OCI-LY3 (cell line): ENCODE measurements at regions not wholly inside any gene's neighbourhood (a gene's known extent, or its start where the extent isn't known, plus 50 kb on each side); places are given as distances from the start of the nearest gene placed in this dataset.

Experiments
- H2AFZ ChIP-seq: fragments of 200-600, 300-600 bp; shearing (Covaris generic); 2 replicates; pipeline ENCODE4 v1.6.0; 2014; ENCODE audit warnings: antibody characterized with exemption, low read depth, low read length
- H3K27ac ChIP-seq: fragments of 200-600, 300-600 bp; sonication (generic); 2 replicates; pipeline ENCODE4 v1.5.1; 2014; ENCODE audit warnings: mild to moderate bottlenecking, low read length, moderate library complexity, mixed read lengths
- H3K27me3 ChIP-seq: fragments of 200-600, 300-600 bp; sonication (generic); 2 replicates; pipeline ENCODE4 v1.6.1; 2014; ENCODE audit warnings: low read depth, low read length, mixed read lengths
- H3K36me3 ChIP-seq: fragments of 200-600, 300-600 bp; sonication (generic); replicated peaks from 2 replicates; pipeline ENCODE3; 2014; ENCODE audit warnings: low read depth, low read length, mixed read lengths
- H3K4me1 ChIP-seq: fragments of 300-600, 200-600 bp; sonication (generic); 2 replicates; pipeline ENCODE4 v1.6.1; 2014; ENCODE audit warnings: low read length, mixed read lengths
- H3K4me2 ChIP-seq: fragments of 200-600, 300-600 bp; sonication (generic); 2 replicates; pipeline ENCODE4 v1.6.1; 2014; ENCODE audit warnings: low read length, mixed read lengths
- H3K4me3 ChIP-seq: fragments of 300-600, 200-600 bp; sonication (generic); 2 replicates; pipeline ENCODE4 v1.5.1; 2014; ENCODE audit warnings: antibody characterized with exemption, mild to moderate bottlenecking, low read length, moderate library complexity
- H3K79me2 ChIP-seq: fragments of 300-600, 200-600 bp; shearing (Covaris generic); 2 replicates; pipeline ENCODE4 v1.6.1; 2014; ENCODE audit warnings: mild to moderate bottlenecking, low read length, mixed read lengths
- H3K9ac ChIP-seq: fragments of 300-600, 200-600 bp; shearing (Covaris generic); 2 replicates; pipeline ENCODE4 v1.6.0; 2014; ENCODE audit warnings: mild to moderate bottlenecking, low read length, moderate library complexity
- H3K9me3 ChIP-seq: fragments of 200-600, 300-600 bp; shearing (Covaris generic); 2 replicates; pipeline ENCODE4 v1.6.1; 2014; ENCODE audit warnings: low read length, mixed read lengths; ENCODE audit not compliant: insufficient read depth
- H4K20me1 ChIP-seq: fragments of 200-600, 300-600 bp; sonication (generic); 2 replicates; pipeline ENCODE4 v1.6.1; 2016; ENCODE audit warnings: low read length, mixed read lengths; ENCODE audit not compliant: insufficient read depth
- EZH2phosphoT487 ChIP-seq: fragments of 200-600 bp; shearing (Covaris generic); IDR thresholded peaks from 2 replicates; pipeline ENCODE4 v1.6.1; 2018; ENCODE audit warnings: antibody characterized with exemption, mixed run types, low read depth
- TF ChIP-seq, protein P1 (sequence below): fragments of 200-600, 300-600 bp; sonication (generic); IDR thresholded peaks from 2 replicates; pipeline ENCODE4 v1.5.1; 2014; ENCODE audit warnings: antibody characterized with exemption, low read length, low read depth

GRCh38 chr2:217103752-217104545 lies 244.1 kb upstream of the TNP1 start:
- Histone ChIP-seq H3K27ac (no peak overlapping the region), H3K9me3 (no peaks in the 10 kb centered on the region), H3K4me1 (peaks cover 16% of the 10 kb centered on the region), H2AFZ (no peak overlapping the region), H4K20me1 (no peaks in the 10 kb centered on the region), H3K4me3 (no peak overlapping the region), H3K9ac (no peak overlapping the region), H3K79me2 (no peaks in the 10 kb centered on the region), H3K27me3 (no peaks in the 10 kb centered on the region), H3K4me2 (no peak overlapping the region), H3K36me3 (no peaks in the 10 kb centered on the region)
- no peak for TF ChIP-seq EZH2phosphoT487

DNA sequence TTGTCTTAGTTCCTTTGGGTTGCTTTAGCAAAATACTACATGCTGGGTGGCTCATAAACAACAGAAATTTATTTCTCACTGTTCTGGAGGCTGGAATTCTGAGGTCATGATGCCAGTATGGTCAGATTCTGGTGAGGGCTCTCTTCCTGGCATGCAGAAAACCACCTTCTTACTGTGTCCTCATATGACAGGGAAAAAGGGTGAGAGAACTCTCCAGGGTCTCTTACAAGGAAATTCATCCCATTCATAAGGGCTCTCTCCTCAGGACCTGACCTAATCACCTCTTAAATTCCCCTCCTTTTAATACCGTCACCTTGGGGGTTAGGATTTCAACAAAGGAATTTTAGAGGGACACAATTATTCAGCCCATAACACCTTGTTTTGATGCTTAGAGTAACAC lies 243.1 kb upstream of the TNP1 start:
- no peak overlapping the region for H3K27ac ChIP-seq
- no peak overlapping the region for H2AFZ ChIP-seq
- H3K9me3 ChIP-seq = no peaks in the 10 kb centered on the region
- H3K4me3 ChIP-seq = no peak overlapping the region
- H3K9ac ChIP-seq = no peak overlapping the region
- H3K79me2 ChIP-seq = no peaks in the 10 kb centered on the region
- no peaks in the 10 kb centered on the region for H3K36me3 ChIP-seq
- peaks cover 16% of the 10 kb centered on the region for H3K4me1 ChIP-seq
- H4K20me1 ChIP-seq = no peaks in the 10 kb centered on the region
- TF ChIP-seq, protein P1, sequence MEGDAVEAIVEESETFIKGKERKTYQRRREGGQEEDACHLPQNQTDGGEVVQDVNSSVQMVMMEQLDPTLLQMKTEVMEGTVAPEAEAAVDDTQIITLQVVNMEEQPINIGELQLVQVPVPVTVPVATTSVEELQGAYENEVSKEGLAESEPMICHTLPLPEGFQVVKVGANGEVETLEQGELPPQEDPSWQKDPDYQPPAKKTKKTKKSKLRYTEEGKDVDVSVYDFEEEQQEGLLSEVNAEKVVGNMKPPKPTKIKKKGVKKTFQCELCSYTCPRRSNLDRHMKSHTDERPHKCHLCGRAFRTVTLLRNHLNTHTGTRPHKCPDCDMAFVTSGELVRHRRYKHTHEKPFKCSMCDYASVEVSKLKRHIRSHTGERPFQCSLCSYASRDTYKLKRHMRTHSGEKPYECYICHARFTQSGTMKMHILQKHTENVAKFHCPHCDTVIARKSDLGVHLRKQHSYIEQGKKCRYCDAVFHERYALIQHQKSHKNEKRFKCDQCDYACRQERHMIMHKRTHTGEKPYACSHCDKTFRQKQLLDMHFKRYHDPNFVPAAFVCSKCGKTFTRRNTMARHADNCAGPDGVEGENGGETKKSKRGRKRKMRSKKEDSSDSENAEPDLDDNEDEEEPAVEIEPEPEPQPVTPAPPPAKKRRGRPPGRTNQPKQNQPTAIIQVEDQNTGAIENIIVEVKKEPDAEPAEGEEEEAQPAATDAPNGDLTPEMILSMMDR = no peak
- TF ChIP-seq EZH2phosphoT487 = no peak
- H3K4me2 ChIP-seq = no peak overlapping the region
- H3K27me3 ChIP-seq = no peaks in the 10 kb centered on the region

- Histone ChIP-seq H3K4me1 (peaks cover 8% of the 10 kb centered on the region; the same call in 1 of the 2 replicates), H3K9me3 (no peaks in the 10 kb centered on the region), H3K27ac (no peak overlapping the region), H3K36me3 (no peaks in the 10 kb centered on the region), H4K20me1 (no peaks in the 10 kb centered on the region), H3K9ac (no peak overlapping the region), H3K4me2 (peak overlapping the region; percentile 36), H3K79me2 (no peaks in the 10 kb centered on the region), H3K4me3 (no peak overlapping the region), H3K27me3 (no peaks in the 10 kb centered on the region), H2AFZ (no peak overlapping the region)
- TF ChIP-seq, protein P1 = no peak
- no peak for TF ChIP-seq EZH2phosphoT487
These were observed 242.1 kb upstream of the TNP1 start for GRCh38 chr2:217101972-217102371.

- Histone ChIP-seq H3K36me3 (no peaks in the 10 kb centered on the region), H4K20me1 (no peaks in the 10 kb centered on the region), H3K9ac (no peak overlapping the region), H2AFZ (no peak overlapping the region), H3K4me3 (no peak overlapping the region), H3K27ac (no peak overlapping the region), H3K4me2 (no peak overlapping the region), H3K9me3 (no peaks in the 10 kb centered on the region), H3K27me3 (no peaks in the 10 kb centered on the region), H3K4me1 (peaks cover 13% of the 10 kb centered on the region; the same call in 1 of the 2 replicates), H3K79me2 (no peaks in the 10 kb centered on the region)
- TF ChIP-seq EZH2phosphoT487 = no peak
- TF ChIP-seq, protein P1 = no peak
These were observed 239.7 kb upstream of the TNP1 start for GRCh38 chr2:217099561-217099960.
